GM10847 (cell line): ENCODE measurements at regions not wholly inside any gene's neighbourhood (a gene's known extent, or its start where the extent isn't known, plus 50 kb on each side); places are given as distances from the start of the nearest gene placed in this dataset.

Source experiments
- POLR2A ChIP-seq: IDR thresholded peaks from 2 replicates; pipeline ENCODE4 v1.6.1; 2011; ENCODE audit not compliant: insufficient read length; ENCODE audit errors: extremely low read depth

GRCh38 chr1:234897754-234898454 is 230.7 kb downstream of the TOMM20 start:
- no peak for TF ChIP-seq POLR2A

GRCh38 chr1:234897390-234897749 is 231.3 kb downstream of the TOMM20 start:
- no peak for TF ChIP-seq POLR2A

GRCh38 chr1:234896477-234897389 is 231.9 kb downstream of the TOMM20 start:
- TF ChIP-seq POLR2A, result no peak

- TF ChIP-seq POLR2A, result no peak
Measured at GRCh38 chr1:234893725-234894630, 234.7 kb downstream of the TOMM20 start.

- TF ChIP-seq POLR2A, result no peak
Measured at GRCh38 chr1:234893359-234893724, 235.3 kb downstream of the TOMM20 start.

- TF ChIP-seq POLR2A, result no peak
Measured at GRCh38 chr1:234892642-234893041, 236.0 kb downstream of the TOMM20 start.

GRCh38 chr1:234891427-234891826 is 237.2 kb downstream of the TOMM20 start:
- no peak for TF ChIP-seq POLR2A

- no peak for TF ChIP-seq POLR2A
Measured at GRCh38 chr1:234889643-234890042, 239.0 kb downstream of the TOMM20 start.

- no peak for TF ChIP-seq POLR2A
Measured at GRCh38 chr1:234887016-234887900, 241.4 kb downstream of the TOMM20 start.

- TF ChIP-seq POLR2A, result no peak
Measured at GRCh38 chr1:234886081-234886984, 242.3 kb downstream of the TOMM20 start.

- TF ChIP-seq POLR2A, result no peak
Measured at GRCh38 chr1:234885601-234886000, 243.0 kb downstream of the TOMM20 start.

GRCh38 chr1:234884701-234885100 is 243.9 kb downstream of the TOMM20 start:
- TF ChIP-seq POLR2A, result no peak

GRCh38 chr1:234884006-234884405 is 244.6 kb downstream of the TOMM20 start:
- TF ChIP-seq POLR2A, result no peak
